ENCODE measurements at regions not wholly inside any gene's neighbourhood (a gene's known extent, or its start where the extent isn't known, plus 50 kb on each side); places are given as distances from the start of the nearest gene placed in this dataset.

GRCh38 chr3:72453706-72454105 is 394.5 kb downstream of the SHQ1 start:
- ATAC-seq: no peak

GRCh38 chr3:72452745-72453144 is 395.5 kb downstream of the SHQ1 start:
- ATAC-seq: no peak

GRCh38 chr3:72451841-72452240 is 396.4 kb downstream of the SHQ1 start:
- ATAC-seq: no peak

GRCh38 chr3:72449551-72449950 is 398.7 kb downstream of the SHQ1 start:
- no peak for ATAC-seq

GRCh38 chr3:72448858-72449257 is 399.4 kb downstream of the SHQ1 start:
- ATAC-seq: no peak

GRCh38 chr3:72448375-72448823 is 399.8 kb downstream of the SHQ1 start:
- no peak for ATAC-seq

GRCh38 chr3:72447059-72447946 is 400.9 kb downstream of the SHQ1 start:
- ATAC-seq: peak; percentile 83 to 84

GRCh38 chr3:72446218-72447058 is 401.8 kb downstream of the SHQ1 start, which contains the start of gene RYBP:
RYBP (minus strand) TSS chr3:72446621.
- ATAC-seq: peak; percentile 2 to 16

- no peak for ATAC-seq
Measured at GRCh38 chr3:72445827-72446217, 402.4 kb downstream of the SHQ1 start.

- ATAC-seq: peak; percentile 45 to 46
Measured at GRCh38 chr3:72444656-72445223, 403.5 kb downstream of the SHQ1 start.

GRCh38 chr3:72442759-72443158 is 405.5 kb downstream of the SHQ1 start:
- ATAC-seq: no peak

- no peak for ATAC-seq
Measured at GRCh38 chr3:72441284-72441994, 406.8 kb downstream of the SHQ1 start.

- no peak for ATAC-seq
Measured at GRCh38 chr3:72440491-72440890, 407.8 kb downstream of the SHQ1 start.

- ATAC-seq: no peak
Measured at GRCh38 chr3:72439321-72440183, 408.7 kb downstream of the SHQ1 start.

GRCh38 chr3:72437661-72438406 is 410.4 kb downstream of the SHQ1 start:
- ATAC-seq: peak; percentile 80 to 87

GRCh38 chr3:72436863-72437592 is 411.2 kb downstream of the SHQ1 start:
- ATAC-seq: peak; percentile 47 to 67

GRCh38 chr3:72434296-72434695 is 413.9 kb downstream of the SHQ1 start:
- ATAC-seq: no peak

GRCh38 chr3:72432246-72432645 is 416.0 kb downstream of the SHQ1 start:
- ATAC-seq: no peak

- no peak for ATAC-seq
Measured at GRCh38 chr3:72429589-72430353, 418.5 kb downstream of the SHQ1 start.
